SH-SY5Y (cell line): ENCODE measurements at regions not wholly inside any gene's neighbourhood (a gene's known extent, or its start where the extent isn't known, plus 50 kb on each side); places are given as distances from the start of the nearest gene placed in this dataset.

ENCODE experiments used
- GATA2 ChIP-seq: IDR thresholded peaks from 2 replicates; pipeline ENCODE4 v1.6.1; 2011; ENCODE audit warnings: mild to moderate bottlenecking, low read depth, low read length
- GATA3 ChIP-seq: IDR thresholded peaks from 2 replicates; pipeline ENCODE4 v1.6.1; 2011; ENCODE audit warnings: low read depth, mild to moderate bottlenecking, low read length, moderate library complexity

- no peak for TF ChIP-seq GATA3
- TF ChIP-seq GATA2: no peak
These were observed 893.8 kb downstream of the QKI start for GRCh38 chr6:164308339-164308738.
